Stomach (tissue), 4 donors: ENCODE measurements at regions not wholly inside any gene's neighbourhood (a gene's known extent, or its start where the extent isn't known, plus 50 kb on each side); places are given as distances from the start of the nearest gene placed in this dataset.

Source experiments
- CTCF ChIP-seq, 7 experiments: fragments of 450-650 bp in 4 of 7; fragments of 200-600 bp in 3 of 7; sonication (generic) in 3 of 7; IDR thresholded peaks; one replicate each; pipeline ENCODE4 v1.5.1; 2016 to 2019; ENCODE audit warnings: antibody characterized with exemption in 7 of 7, control low read depth in 2 of 7, mild to moderate bottlenecking in 1 of 7
- POLR2AphosphoS5 ChIP-seq, 3 donors: sonication (generic); formaldehyde crosslinking; IDR thresholded peaks; one replicate each; pipeline ENCODE4 v1.6.1; 2016; ENCODE audit warnings: antibody characterized with exemption in 3 of 3

DNA sequence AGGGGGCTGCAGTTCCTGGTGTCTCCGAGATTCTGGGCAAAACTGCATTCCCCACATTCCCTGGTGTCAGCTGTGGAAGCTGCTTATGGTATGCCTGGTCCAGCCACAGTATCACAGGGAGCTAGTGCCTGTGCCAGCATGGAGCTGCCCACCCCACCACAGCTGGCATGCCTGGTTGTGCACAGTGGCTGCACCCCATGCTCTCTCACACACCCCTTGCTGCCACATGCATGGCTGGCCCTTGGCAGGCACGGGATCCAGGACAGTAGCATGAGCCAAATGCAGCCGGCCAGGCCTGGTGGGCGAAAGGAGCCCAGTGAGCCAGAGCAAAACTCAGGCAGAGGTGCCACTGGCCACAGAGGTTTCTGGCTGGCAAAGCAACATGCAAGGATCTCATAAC lies 418.0 kb upstream of the SPOCK3 start:
- no peak for TF ChIP-seq CTCF (IDR thresholded peaks at IDR 0.05)
- TF ChIP-seq POLR2AphosphoS5 (IDR thresholded peaks at IDR 0.05) = no peak
